AG04450 (cell line): ENCODE measurements at regions not wholly inside any gene's neighbourhood (a gene's known extent, or its start where the extent isn't known, plus 50 kb on each side); places are given as distances from the start of the nearest gene placed in this dataset.

Experiments used
- CTCF ChIA-PET: fragments of 300-600, 350-600 bp; formaldehyde crosslinking; extraction: SDS; loops from one replicate; lab custom pipeline; 2022; ENCODE audit warnings: antibody characterized with exemption, inconsistent platforms; lab: Charles Lee
- POLR2A ChIA-PET: fragments of 350-600 bp; formaldehyde crosslinking; extraction: SDS; loops from one replicate; lab custom pipeline; 2021; ENCODE audit warnings: antibody characterized with exemption, inconsistent platforms; lab: Yijun Ruan, JAX
- DNase-seq: peaks from one replicate; pipeline ENCODE4 v3.0.0-alpha.2; 2011; ENCODE audit warnings: low read depth, low spot score
- H3K27ac ChIP-seq: one replicate; pipeline ENCODE4 v1.5.1; 2012; ENCODE audit warnings: low read depth, low read length, control low read depth
- H3K27me3 ChIP-seq: one replicate; pipeline ENCODE4 v1.6.0; 2012; ENCODE audit warnings: low read length; ENCODE audit not compliant: control insufficient read depth, insufficient read depth
- H3K4me3 ChIP-seq: 2 replicates; pipeline ENCODE4 v1.5.1; 2011; ENCODE audit warnings: mild to moderate bottlenecking, low read depth, low read length, control low read depth
- H3K9me3 ChIP-seq: 2 replicates; pipeline ENCODE4 v1.5.1; 2012; ENCODE audit warnings: low read length; ENCODE audit not compliant: control insufficient read depth, insufficient read depth
- CTCF ChIP-seq: IDR thresholded peaks from 2 replicates; pipeline ENCODE4 v1.5.1; 2011; ENCODE audit warnings: low read depth, low read length, control low read depth, inconsistent platforms

GRCh38 chr11:104238916-104239315 is 75.0 kb upstream of the PDGFD start:
- H3K4me3 ChIP-seq = no peak overlapping the region
- DNase-seq = no peak
- ChIA-PET POLR2A (no interaction called here), CTCF (no interaction called here)
- no peaks in the 10 kb centered on the region for H3K9me3 ChIP-seq
- no peak overlapping the region for H3K27ac ChIP-seq
- TF ChIP-seq CTCF = no peak
- H3K27me3 ChIP-seq = no peaks in the 10 kb centered on the region

- H3K4me3 ChIP-seq = no peak overlapping the region
- ChIA-PET POLR2A (no interaction called here), CTCF (no interaction called here)
- DNase-seq = no peak
- no peaks in the 10 kb centered on the region for H3K9me3 ChIP-seq
- H3K27me3 ChIP-seq = no peaks in the 10 kb centered on the region
- no peak overlapping the region for H3K27ac ChIP-seq
- TF ChIP-seq CTCF = no peak
Measured at GRCh38 chr11:104225047-104225446, 61.1 kb upstream of the PDGFD start.

DNA sequence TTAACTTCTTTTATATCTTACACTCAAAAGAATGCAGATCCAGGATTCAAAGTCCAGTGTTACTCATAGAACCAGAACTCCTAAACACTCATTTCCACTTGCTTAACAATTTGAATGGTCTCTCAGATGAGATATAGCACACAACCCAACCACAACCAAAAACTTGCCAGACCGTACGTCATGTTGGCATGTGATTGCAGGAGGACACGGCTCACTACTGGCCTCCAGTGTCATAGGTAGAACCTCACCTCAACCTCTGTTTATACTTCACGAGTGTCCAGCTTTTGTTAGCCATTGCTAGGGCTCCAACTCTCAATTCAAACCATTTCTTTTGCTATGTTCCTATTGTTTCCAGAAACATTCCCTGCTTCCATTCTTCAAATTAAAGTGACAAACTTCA is 58.5 kb upstream of the PDGFD start:
- no peak for DNase-seq
- POLR2A ChIA-PET = no interaction called here
- no peak overlapping the region for H3K27ac ChIP-seq
- CTCF ChIA-PET = no interaction called here
- no peak for TF ChIP-seq CTCF
- no peak overlapping the region for H3K4me3 ChIP-seq
- H3K27me3 ChIP-seq = no peaks in the 10 kb centered on the region
- no peaks in the 10 kb centered on the region for H3K9me3 ChIP-seq

DNA sequence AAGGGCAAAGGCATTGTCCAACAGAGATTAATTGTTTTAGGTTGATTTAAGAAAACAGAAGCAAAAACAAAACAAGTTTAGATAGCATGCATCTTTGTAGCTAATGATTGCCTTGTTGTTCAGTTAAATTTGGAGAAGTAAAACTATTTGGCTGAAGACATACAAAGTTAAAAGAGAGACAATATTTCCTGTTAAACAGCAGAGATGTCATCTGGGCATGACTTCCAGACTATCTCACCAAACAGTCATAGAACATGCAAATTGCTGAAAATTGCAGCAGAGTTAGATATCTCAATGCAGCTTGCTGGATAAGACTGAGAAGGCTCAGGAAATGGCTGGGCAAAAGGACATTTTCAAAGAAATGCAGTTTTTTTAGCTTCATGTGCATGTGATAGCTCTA is 57.5 kb upstream of the PDGFD start:
- no peak for DNase-seq
- no peaks in the 10 kb centered on the region for H3K27me3 ChIP-seq
- POLR2A ChIA-PET = no interaction called here
- no peak for TF ChIP-seq CTCF
- H3K4me3 ChIP-seq = no peak overlapping the region
- CTCF ChIA-PET = no interaction called here
- H3K9me3 ChIP-seq = no peaks in the 10 kb centered on the region
- no peak overlapping the region for H3K27ac ChIP-seq

DNA sequence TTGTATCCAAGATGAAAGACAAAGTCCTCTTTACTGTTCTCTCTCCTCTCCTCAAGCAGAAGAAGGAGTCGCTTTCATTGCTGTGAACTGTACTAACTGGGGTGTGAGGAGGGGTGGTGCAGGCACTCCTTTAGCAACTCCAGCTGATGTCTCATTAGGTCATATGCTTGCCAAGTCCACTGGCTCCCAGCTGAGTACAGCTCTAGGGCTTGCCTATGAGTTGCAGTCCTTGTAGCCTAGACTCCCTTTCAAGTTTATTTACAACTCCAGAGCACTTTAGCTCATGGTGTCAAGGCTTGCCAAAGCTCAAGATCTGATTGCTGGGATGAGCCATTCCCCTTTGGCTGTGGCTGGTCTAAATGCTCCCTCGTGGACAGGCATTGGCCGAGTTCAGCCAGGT is 55.1 kb upstream of the PDGFD start:
- no peak for TF ChIP-seq CTCF
- H3K27me3 ChIP-seq = no peaks in the 10 kb centered on the region
- ChIA-PET CTCF (no interaction called here), POLR2A (no interaction called here)
- no peak for DNase-seq
- no peaks in the 10 kb centered on the region for H3K9me3 ChIP-seq
- H3K27ac ChIP-seq = no peak overlapping the region
- no peak overlapping the region for H3K4me3 ChIP-seq
